ENCODE measurements at regions not wholly inside any gene's neighbourhood (a gene's known extent, or its start where the extent isn't known, plus 50 kb on each side); places are given as distances from the start of the nearest gene placed in this dataset.

DNA sequence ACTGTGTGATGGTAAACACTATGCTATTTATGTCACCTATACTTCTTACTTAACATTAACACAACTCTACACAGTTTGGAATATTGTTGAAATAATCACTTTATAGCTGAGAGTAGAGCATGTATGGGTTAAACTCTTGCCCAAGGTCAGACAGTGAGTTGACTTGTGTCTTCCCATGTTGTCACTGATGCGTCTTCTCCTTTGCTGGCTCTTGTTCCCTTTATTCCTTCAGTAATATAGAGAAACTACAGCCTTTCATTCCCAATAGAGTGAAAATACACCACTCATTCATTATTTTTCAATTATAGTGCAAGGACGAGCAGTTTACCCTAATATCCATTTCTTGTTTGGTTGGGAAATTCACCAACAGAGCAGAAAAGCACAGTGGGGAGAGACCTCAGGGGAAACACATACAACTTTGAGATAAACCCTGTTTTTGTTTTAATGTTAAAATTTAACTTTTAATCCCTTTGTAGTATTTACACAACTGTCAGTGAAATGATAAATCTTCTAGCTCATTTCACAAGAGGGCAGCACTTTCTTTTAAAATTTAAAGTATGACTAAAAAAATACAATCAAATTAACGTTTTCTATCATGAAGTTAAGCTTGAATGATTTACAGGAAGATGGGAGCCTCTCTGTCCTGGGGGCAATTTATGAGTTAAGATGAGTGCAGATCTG, 363.0 kb downstream of the UTRN start:
- Histone ChIP-seq H4K5ac (ENCODE audit: insufficient read length, low read depth, low read length) (peak overlapping the region; percentile 70), H2AFZ (ENCODE audit: low read length) (no peak overlapping the region), H3K18ac (ENCODE audit: extremely low read depth, low read length) (no peak overlapping the region; the same call in 1 of the 2 replicates), H3K4me1 (replicated peaks in 1 of 4; ENCODE audit: control insufficient read depth in 3 of 4, insufficient read depth in 4 of 4, low read length in 3 of 4) (peaks cover 4 to 19% (median 11%) of the 10 kb centered on the region in 4 experiments; a peak in 6 of 7 replicates), H3K79me1 (ENCODE audit: low read depth, low read length) (no peaks in the 10 kb centered on the region), H3K27ac (ENCODE audit: low read depth, low read length) (no peak overlapping the region), H2AK5ac (ENCODE audit: low read depth, low read length) (no peak overlapping the region; the same call in 1 of the 2 replicates), H4K20me1 (replicated peaks in 1 of 2; ENCODE audit: control insufficient read depth in 1 of 2, insufficient read depth in 2 of 2, low read length in 2 of 2) (no peaks in the 10 kb centered on the region), H3K4ac (replicated peaks; ENCODE audit: insufficient read length, low read depth, low read length) (no peak overlapping the region), H3K9ac (replicated peaks in 1 of 4; ENCODE audit: extremely low read depth in 1 of 4, low read depth in 3 of 4, low read length in 3 of 4) (no peak overlapping the region), H3K9me3 (ENCODE audit: insufficient read depth in 2 of 2, low read depth in 1 of 2, low read length in 1 of 2) (no peaks in the 10 kb centered on the region), H3K23me2 (ENCODE audit: low read depth, low read length) (peaks cover 2% of the 10 kb centered on the region; the same call in 1 of the 2 replicates), H2BK5ac (ENCODE audit: low read depth, low read length) (peak overlapping the region; percentile 5; the same call in 1 of the 2 replicates), H3K4me3 (ENCODE audit: extremely low read depth in 1 of 4, insufficient read depth in 2 of 4, low read depth in 3 of 4, low read length in 4 of 4) (no peak overlapping the region), H4K91ac (replicated peaks; ENCODE audit: insufficient read length, low read length) (no peak overlapping the region), H2BK120ac (replicated peaks; ENCODE audit: low read depth, low read length) (peak overlapping the region; percentile 67), H3K14ac (ENCODE audit: insufficient read length) (no peak overlapping the region), H3K79me2 (ENCODE audit: control insufficient read depth in 1 of 2, insufficient read depth in 2 of 2, low read length in 2 of 2) (no peaks in the 10 kb centered on the region), H4K8ac (ENCODE audit: extremely low read depth, insufficient read depth, low read length) (no peak overlapping the region), H3K36me3 (ENCODE audit: control insufficient read depth in 2 of 4, insufficient read depth in 4 of 4, low read length in 3 of 4) (peaks cover 0 to 3% (median 0%) of the 10 kb centered on the region in 4 experiments; a peak in 1 of 8 replicates), H2BK15ac (ENCODE audit: low read length) (no peak overlapping the region), H3K56ac (replicated peaks; ENCODE audit: insufficient read length, low read depth, low read length) (no peak overlapping the region), H2BK12ac (ENCODE audit: low read depth, low read length) (no peak overlapping the region), H3K27me3 (replicated peaks in 1 of 4; ENCODE audit: control insufficient read depth in 3 of 4, extremely low read depth in 1 of 4, insufficient read depth in 3 of 4, low read length in 3 of 4) (no peaks in the 10 kb centered on the region), H2BK20ac (ENCODE audit: low read length) (no peak overlapping the region), H3K23ac (ENCODE audit: insufficient read length) (no peak overlapping the region), H3K4me2 (ENCODE audit: insufficient read depth in 1 of 2, low read depth in 2 of 2, low read length in 2 of 2) (no peak overlapping the region)
- TF ChIP-seq SRF (IDR thresholded peaks at IDR 0.05; ENCODE audit: low read depth, low read length) (no peak), CBX8 (IDR thresholded peaks at IDR 0.05; ENCODE audit: borderline replicate concordance, low read depth, low read length) (no peak), SP1 (IDR thresholded peaks at IDR 0.05; ENCODE audit: low read depth, low read length) (no peak), POU5F1 (IDR thresholded peaks at IDR 0.05; ENCODE audit: low read depth, low read length) (no peak)
- 63% methylated on average over 3 of the region's 3 CpGs; no CpG with 5 or more reads in 1 of the 2 experiments for WGBS, 2 experiments (ENCODE audit: extremely low coverage in 1 of 2, insufficient coverage in 1 of 2, insufficient read length in 1 of 2, insufficient replicate concordance in 2 of 2, low coverage in 1 of 2, low lambda C conversion rate in 2 of 2, missing lambda C conversion rate in 1 of 2)
- FAIRE-seq (no peak), DNase-seq (ENCODE audit: low read depth in 1 of 2, low spot score in 2 of 2) (no peak)
- ChIA-PET CTCF (ENCODE audit: partially characterized antibody) (interaction anchor here (0.6 to 1.8 kb wide), 7 partner anchors 8 to 522 kb away, joined by 3 to 5 read pairs (median 3); no protein-coding TSS in a partner anchor), POLR2A (ENCODE audit: partially characterized antibody) (interaction anchor here (0.6 kb wide), 1 partner anchor 15 kb away, joined by 3 read pairs; no protein-coding TSS in a partner anchor)

All from H1 (cell line).